Astrocyte of the spinal cord (primary cell): ENCODE measurements at regions not wholly inside any gene's neighbourhood (a gene's known extent, or its start where the extent isn't known, plus 50 kb on each side); places are given as distances from the start of the nearest gene placed in this dataset.

ENCODE experiments used
- DNase-seq: peaks from one replicate; pipeline ENCODE4 v3.0.0; 2011; ENCODE audit warnings: low read depth, low spot score
- H3K4me3 ChIP-seq: 2 replicates; pipeline ENCODE4 v1.5.1; 2011; ENCODE audit warnings: low read depth, mild to moderate bottlenecking, low read length, moderate library complexity
- CTCF ChIP-seq: IDR thresholded peaks from 2 replicates; pipeline ENCODE4 v1.5.1; 2012; ENCODE audit warnings: low read depth, mild to moderate bottlenecking, low read length, inconsistent platforms
- in situ Hi-C: cut with HindIII; loops from 2 replicates; pipeline ENCODE4 v1.10.0; 2017; ENCODE audit warnings: low sequenced_read_pairs

- TF ChIP-seq CTCF, result no peak
- no peak overlapping the region for H3K4me3 ChIP-seq
- DNase-seq, result no peak
- in situ Hi-C loops, result no loop called here
Observed at GRCh38 chr11:90947930-90948329, 725.1 kb upstream of the CHORDC1 start.

- in situ Hi-C loops, result no loop called here
- no peak overlapping the region for H3K4me3 ChIP-seq
- no peak for TF ChIP-seq CTCF
- no peak for DNase-seq
Observed at GRCh38 chr11:90930252-90930651, 707.4 kb upstream of the CHORDC1 start.

- in situ Hi-C loops, result no loop called here
- no peak for DNase-seq
- H3K4me3 ChIP-seq, result no peak overlapping the region
- no peak for TF ChIP-seq CTCF
Observed at GRCh38 chr11:90919332-90919731, 696.5 kb upstream of the CHORDC1 start.

- no peak for TF ChIP-seq CTCF
- no peak overlapping the region for H3K4me3 ChIP-seq
- in situ Hi-C loops, result no loop called here
- no peak for DNase-seq
Observed at GRCh38 chr11:90916706-90917105, 693.9 kb upstream of the CHORDC1 start.

GRCh38 chr11:90913131-90913668 is 690.4 kb upstream of the CHORDC1 start:
- in situ Hi-C loops, result no loop called here
- no peak overlapping the region for H3K4me3 ChIP-seq
- no peak for TF ChIP-seq CTCF
- DNase-seq, result no peak

- in situ Hi-C loops, result no loop called here
- TF ChIP-seq CTCF, result no peak
- no peak overlapping the region for H3K4me3 ChIP-seq
- DNase-seq, result no peak
Observed at GRCh38 chr11:90912631-90913030, 689.8 kb upstream of the CHORDC1 start.

- DNase-seq, result no peak
- H3K4me3 ChIP-seq, result no peak overlapping the region
- TF ChIP-seq CTCF, result no peak
- in situ Hi-C loops, result no loop called here
Observed at GRCh38 chr11:90911192-90911591, 688.3 kb upstream of the CHORDC1 start.
